ENCODE measurements at regions not wholly inside any gene's neighbourhood (a gene's known extent, or its start where the extent isn't known, plus 50 kb on each side); places are given as distances from the start of the nearest gene placed in this dataset.

DNA sequence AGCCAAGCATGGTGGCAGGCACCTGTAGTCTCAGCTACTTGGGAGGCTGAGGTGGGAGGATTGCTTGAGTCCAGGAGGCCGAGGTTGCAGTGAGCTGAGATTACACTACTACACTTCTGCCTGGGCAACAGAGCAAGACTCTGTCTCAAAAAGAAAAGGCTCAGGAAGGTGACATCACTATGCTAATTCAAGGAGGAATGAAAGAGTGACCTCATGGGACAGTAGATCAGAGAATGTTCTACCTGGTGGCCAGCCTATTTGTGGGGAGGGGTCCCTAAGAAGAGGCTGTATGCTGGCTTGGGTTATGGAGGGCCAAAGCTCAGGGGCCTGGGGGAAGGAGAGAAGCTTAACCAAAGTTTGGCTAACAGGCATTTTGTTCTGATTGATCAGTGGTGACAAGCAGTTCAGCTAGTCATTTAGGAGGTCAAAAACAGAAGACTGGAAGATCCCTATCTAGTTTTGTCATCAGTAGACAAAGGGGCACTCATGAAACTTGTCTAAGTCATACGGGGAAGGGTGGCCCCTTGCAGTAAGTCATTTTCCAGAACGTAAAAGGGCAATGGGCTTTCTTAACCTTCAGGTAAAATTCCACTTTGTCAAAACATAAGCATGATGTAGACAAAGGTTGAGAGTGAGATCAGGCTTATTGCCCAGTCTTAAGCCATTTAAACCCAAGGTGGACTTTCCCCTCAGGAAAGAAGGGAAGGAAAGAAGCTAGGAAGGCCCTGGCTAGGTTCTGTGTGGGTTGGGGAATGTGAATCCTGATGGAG, 60.8 kb upstream of the EEA1 start:
- intact Hi-C loops (cut with DNase I): loop anchor here (10.0 kb wide), 1 partner anchor 1115 kb away; no protein-coding TSS in a partner anchor
- DNase-seq (no peak), FAIRE-seq (no peak)
- no peak for TF ChIP-seq CTCF (IDR thresholded peaks at IDR 0.05; ENCODE audit: borderline replicate concordance, extremely low read depth, insufficient read depth)
- H3K36me3 ChIP-seq (ENCODE audit: control insufficient read depth in 2 of 3, insufficient read depth in 3 of 3, low read length in 3 of 3): no peaks in the 10 kb centered on the region
- no peak overlapping the region for H3K4me3 ChIP-seq (ENCODE audit: low read length in 3 of 3)
- no peak overlapping the region for H3K9ac ChIP-seq (ENCODE audit: low read length in 3 of 3)
- no peaks in the 10 kb centered on the region for H3K9me3 ChIP-seq (ENCODE audit: control insufficient read depth in 2 of 3, insufficient read depth in 1 of 3, low read length in 3 of 3)
- H3K27me3 ChIP-seq (ENCODE audit: control insufficient read depth, insufficient read depth, low read length): no peaks in the 10 kb centered on the region
- no peak overlapping the region for H3K27ac ChIP-seq (ENCODE audit: low read depth in 2 of 2, low read length in 2 of 2)
- peaks cover 0 to 5% (median 4%) of the 10 kb centered on the region in 3 donors for H3K4me1 ChIP-seq (ENCODE audit: control insufficient read depth in 2 of 3, insufficient read depth in 2 of 3, low read depth in 1 of 3, low read length in 3 of 3)

DNA sequence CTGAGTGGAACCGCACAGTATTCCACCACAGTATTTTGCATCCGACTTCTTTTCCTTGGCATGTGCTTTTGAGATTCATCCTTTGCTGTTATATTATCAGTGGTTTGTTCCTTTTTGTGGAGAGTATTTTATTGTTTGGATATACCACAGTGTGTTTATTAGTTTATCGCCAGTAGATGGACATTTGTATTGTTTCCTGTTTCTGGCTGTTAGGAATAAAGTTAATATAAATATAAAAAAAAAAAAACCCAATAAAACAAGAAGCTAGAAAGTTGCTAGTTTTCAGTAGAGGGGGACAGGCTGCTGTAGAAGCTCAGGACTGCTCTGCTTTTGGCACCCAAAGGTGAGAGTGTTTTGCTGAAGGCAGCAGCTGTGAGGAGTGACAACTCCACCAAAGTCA, 62.0 kb upstream of the EEA1 start:
- H3K9ac ChIP-seq (ENCODE audit: low read length in 3 of 3): no peak overlapping the region
- H3K27ac ChIP-seq (ENCODE audit: low read depth in 2 of 2, low read length in 2 of 2): no peak overlapping the region
- no peak for FAIRE-seq
- intact Hi-C loops (cut with DNase I): no loop called here
- H3K9me3 ChIP-seq (ENCODE audit: control insufficient read depth in 2 of 3, insufficient read depth in 1 of 3, low read length in 3 of 3): no peaks in the 10 kb centered on the region
- H3K4me3 ChIP-seq (ENCODE audit: low read length in 3 of 3): no peak overlapping the region
- no peak for TF ChIP-seq CTCF (IDR thresholded peaks at IDR 0.05; ENCODE audit: borderline replicate concordance, extremely low read depth, insufficient read depth)
- peaks cover 0 to 5% (median 4%) of the 10 kb centered on the region in 3 donors for H3K4me1 ChIP-seq (ENCODE audit: control insufficient read depth in 2 of 3, insufficient read depth in 2 of 3, low read depth in 1 of 3, low read length in 3 of 3)
- H3K27me3 ChIP-seq (ENCODE audit: control insufficient read depth, insufficient read depth, low read length): no peaks in the 10 kb centered on the region
- no peaks in the 10 kb centered on the region for H3K36me3 ChIP-seq (ENCODE audit: control insufficient read depth in 2 of 3, insufficient read depth in 3 of 3, low read length in 3 of 3)
- DNase-seq: no peak

DNA sequence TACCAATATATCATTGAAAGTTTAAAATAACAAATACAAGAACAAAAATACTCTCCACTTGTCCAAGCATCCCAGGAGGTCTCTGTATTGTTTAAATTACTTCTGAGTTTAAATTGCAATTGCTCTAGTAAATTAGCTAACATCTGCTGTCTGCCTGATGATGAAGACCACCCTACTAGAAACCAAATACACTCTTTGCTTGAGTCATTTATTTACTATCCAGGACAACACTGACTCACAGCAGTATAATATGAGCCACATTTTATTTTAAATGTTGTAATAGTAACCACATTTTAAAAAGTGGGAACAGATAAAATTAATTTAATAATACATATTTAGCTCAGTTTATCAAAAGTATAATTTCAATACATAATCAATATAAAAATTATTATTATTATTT, 62.9 kb upstream of the EEA1 start:
- DNase-seq (no peak), FAIRE-seq (no peak)
- intact Hi-C loops (cut with DNase I): no loop called here
- Histone ChIP-seq H3K27ac (ENCODE audit: low read depth in 2 of 2, low read length in 2 of 2) (no peak overlapping the region), H3K4me1 (ENCODE audit: control insufficient read depth in 2 of 3, insufficient read depth in 2 of 3, low read depth in 1 of 3, low read length in 3 of 3) (peaks cover 0 to 5% (median 4%) of the 10 kb centered on the region in 3 donors), H3K4me3 (ENCODE audit: low read length in 3 of 3) (no peak overlapping the region), H3K36me3 (ENCODE audit: control insufficient read depth in 2 of 3, insufficient read depth in 3 of 3, low read length in 3 of 3) (no peaks in the 10 kb centered on the region), H3K27me3 (ENCODE audit: control insufficient read depth, insufficient read depth, low read length) (no peaks in the 10 kb centered on the region), H3K9me3 (ENCODE audit: control insufficient read depth in 2 of 3, insufficient read depth in 1 of 3, low read length in 3 of 3) (no peaks in the 10 kb centered on the region), H3K9ac (ENCODE audit: low read length in 3 of 3) (no peak overlapping the region)
- TF ChIP-seq CTCF (IDR thresholded peaks at IDR 0.05; ENCODE audit: borderline replicate concordance, extremely low read depth, insufficient read depth): no peak

All from kidney (tissue), 13 donors.